Panc1 (cell line): ENCODE measurements at regions not wholly inside any gene's neighbourhood (a gene's known extent, or its start where the extent isn't known, plus 50 kb on each side); places are given as distances from the start of the nearest gene placed in this dataset.
A peak's percentile ranks its signal among the peaks of the same experiment; 100 is the strongest.

Experiments
- ATAC-seq: fragments of 200-7000 bp; cut with Tn5 transposase; 2 replicates; pipeline ENCODE4 v1.9.1; 2020; ENCODE audit warnings: mild to moderate bottlenecking, moderate library complexity
- BruUV-seq: library from RNA; stranded (reverse); fragments of 400-500 nt; replicated peaks from 2 replicates; lab custom pipeline; 2021; lab: Mats Ljungman, UMichigan
- CTCF ChIA-PET: fragments of 300-600 bp; sonication (Branson Sonifier 250); formaldehyde crosslinking; loops from one replicate; lab custom pipeline; 2022; ENCODE audit warnings: antibody characterized with exemption; lab: Charles Lee
- POLR2A ChIA-PET: fragments of 300-600 bp; sonication (Branson Sonifier 250); formaldehyde crosslinking; loops from one replicate; lab custom pipeline; 2022; ENCODE audit warnings: antibody characterized with exemption; lab: Charles Lee
- DNase-seq: peaks from one replicate; pipeline ENCODE4 v3.0.0-alpha.2; 2010; ENCODE audit warnings: low read depth, low spot score
- H3K27ac ChIP-seq: 2 replicates; pipeline ENCODE4 v1.5.1; 2011; ENCODE audit warnings: mild to moderate bottlenecking, low read length, inconsistent platforms
- H3K27me3 ChIP-seq: fragments of 200-500 bp; sonication (Bioruptor generic); 2 replicates; pipeline ENCODE4 v1.6.0; 2014; ENCODE audit warnings: low read length, inconsistent platforms; ENCODE audit not compliant: control insufficient read depth, insufficient read depth
- H3K36me3 ChIP-seq: fragments of 200-500 bp; sonication (Bioruptor generic); 2 replicates; pipeline ENCODE4 v1.5.1; 2014; ENCODE audit warnings: inconsistent platforms, mild to moderate bottlenecking, low read length, moderate library complexity; ENCODE audit not compliant: control insufficient read depth, insufficient read depth
- H3K4me1 ChIP-seq: 2 replicates; pipeline ENCODE4 v1.5.1; 2011; ENCODE audit warnings: inconsistent platforms, mild to moderate bottlenecking, low read length, moderate library complexity; ENCODE audit not compliant: control insufficient read depth, insufficient read depth
- H3K4me3 ChIP-seq, 2 experiments: 2 replicates each; pipeline ENCODE4 v1.5.1; 2011 to 2012; ENCODE audit warnings: low read depth in 2 of 2, low read length in 2 of 2, mild to moderate bottlenecking in 2 of 2, inconsistent platforms in 1 of 2, moderate library complexity in 1 of 2
- H3K9me3 ChIP-seq: fragments of 200-500 bp; sonication (Bioruptor generic); 2 replicates; pipeline ENCODE4 v1.5.1; 2014; ENCODE audit warnings: low read depth, mild to moderate bottlenecking, inconsistent platforms, low read length, moderate library complexity; ENCODE audit not compliant: control insufficient read depth, insufficient read depth
- POLR2AphosphoS5 ChIP-seq: IDR thresholded peaks from 2 replicates; pipeline ENCODE4 v1.6.1; 2012; ENCODE audit warnings: mild to moderate bottlenecking, low read depth, low read length, moderate library complexity
- SIN3A ChIP-seq: IDR thresholded peaks from 2 replicates; pipeline ENCODE4 v1.6.1; 2012; ENCODE audit warnings: low read depth, mild to moderate bottlenecking, low read length, moderate library complexity, borderline replicate concordance; ENCODE audit not compliant: insufficient read depth
- TCF7L2 ChIP-seq: IDR thresholded peaks from 2 replicates; pipeline ENCODE4 v1.6.1; 2011; ENCODE audit warnings: mild to moderate bottlenecking, low read depth, low read length, inconsistent platforms
- in situ Hi-C: cut with HindIII; loops from 2 replicates; pipeline ENCODE4 v1.10.0; 2016; ENCODE audit warnings: low sequenced_read_pairs, low pct_unique_long_range_greater_than_20kb
- intact Hi-C: fragments of 100-400 bp; cut with micrococcal nuclease; formaldehyde crosslinking; loops from one replicate; pipeline ENCODE4 v1.10.0; 2022; ENCODE audit not compliant: unreplicated experiment
- TF ChIP-seq, protein P1 (sequence below), 2 experiments: IDR thresholded peaks; 2 replicates each; pipeline ENCODE4 v1.6.1; 2011 to 2012; ENCODE audit warnings: low read depth in 2 of 2, control low read depth in 1 of 2, low read length in 1 of 2, mild to moderate bottlenecking in 1 of 2, moderate library complexity in 1 of 2; ENCODE audit not compliant: insufficient read depth in 1 of 2
- TF ChIP-seq, protein P2 (sequence below): fragments of 450-650 bp; IDR thresholded peaks from 2 replicates; pipeline ENCODE4 v1.5.1; 2017; ENCODE audit warnings: mild to moderate bottlenecking

DNA sequence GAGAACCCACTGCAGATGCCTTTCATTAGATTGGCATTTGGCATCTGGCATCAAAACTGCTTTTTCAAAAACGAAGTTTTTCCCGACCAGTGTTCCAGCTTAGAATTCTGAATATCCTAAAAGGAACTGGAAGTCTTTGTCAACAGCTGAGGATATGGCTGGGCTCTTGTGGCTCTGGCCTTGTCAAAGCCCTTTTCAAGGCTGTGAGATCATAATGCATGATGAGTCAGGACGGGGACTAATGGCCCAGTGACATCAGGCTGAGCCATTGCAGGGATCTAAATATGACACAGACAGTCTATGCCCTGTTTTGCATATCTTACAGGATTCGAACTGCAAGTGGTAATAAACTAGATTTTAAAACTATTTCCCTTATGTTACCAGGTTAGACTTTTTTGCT lies 306.4 kb downstream of the PTTG2 start:
- Histone ChIP-seq H3K36me3 (no peaks in the 10 kb centered on the region), H3K4me3 (no peak overlapping the region), H3K27ac (no peak overlapping the region), H3K4me1 (no peaks in the 10 kb centered on the region), H3K9me3 (no peaks in the 10 kb centered on the region), H3K27me3 (no peaks in the 10 kb centered on the region)
- BruUV-seq: no TSS peak
- ATAC-seq: no peak
- intact Hi-C loops: no loop called here
- in situ Hi-C loops: no loop called here
- CTCF ChIA-PET: no interaction called here
- peak; percentile 59 for DNase-seq
- TF ChIP-seq SIN3A (no peak), TCF7L2 (no peak), POLR2AphosphoS5 (no peak)
- TF ChIP-seq, protein P1, sequence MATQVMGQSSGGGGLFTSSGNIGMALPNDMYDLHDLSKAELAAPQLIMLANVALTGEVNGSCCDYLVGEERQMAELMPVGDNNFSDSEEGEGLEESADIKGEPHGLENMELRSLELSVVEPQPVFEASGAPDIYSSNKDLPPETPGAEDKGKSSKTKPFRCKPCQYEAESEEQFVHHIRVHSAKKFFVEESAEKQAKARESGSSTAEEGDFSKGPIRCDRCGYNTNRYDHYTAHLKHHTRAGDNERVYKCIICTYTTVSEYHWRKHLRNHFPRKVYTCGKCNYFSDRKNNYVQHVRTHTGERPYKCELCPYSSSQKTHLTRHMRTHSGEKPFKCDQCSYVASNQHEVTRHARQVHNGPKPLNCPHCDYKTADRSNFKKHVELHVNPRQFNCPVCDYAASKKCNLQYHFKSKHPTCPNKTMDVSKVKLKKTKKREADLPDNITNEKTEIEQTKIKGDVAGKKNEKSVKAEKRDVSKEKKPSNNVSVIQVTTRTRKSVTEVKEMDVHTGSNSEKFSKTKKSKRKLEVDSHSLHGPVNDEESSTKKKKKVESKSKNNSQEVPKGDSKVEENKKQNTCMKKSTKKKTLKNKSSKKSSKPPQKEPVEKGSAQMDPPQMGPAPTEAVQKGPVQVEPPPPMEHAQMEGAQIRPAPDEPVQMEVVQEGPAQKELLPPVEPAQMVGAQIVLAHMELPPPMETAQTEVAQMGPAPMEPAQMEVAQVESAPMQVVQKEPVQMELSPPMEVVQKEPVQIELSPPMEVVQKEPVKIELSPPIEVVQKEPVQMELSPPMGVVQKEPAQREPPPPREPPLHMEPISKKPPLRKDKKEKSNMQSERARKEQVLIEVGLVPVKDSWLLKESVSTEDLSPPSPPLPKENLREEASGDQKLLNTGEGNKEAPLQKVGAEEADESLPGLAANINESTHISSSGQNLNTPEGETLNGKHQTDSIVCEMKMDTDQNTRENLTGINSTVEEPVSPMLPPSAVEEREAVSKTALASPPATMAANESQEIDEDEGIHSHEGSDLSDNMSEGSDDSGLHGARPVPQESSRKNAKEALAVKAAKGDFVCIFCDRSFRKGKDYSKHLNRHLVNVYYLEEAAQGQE (IDR thresholded peaks at IDR 0.05; ENCODE audit: insufficient read depth in 1 of 2, low read depth in 2 of 2, low read length in 1 of 2): no peak
- TF ChIP-seq, protein P2, sequence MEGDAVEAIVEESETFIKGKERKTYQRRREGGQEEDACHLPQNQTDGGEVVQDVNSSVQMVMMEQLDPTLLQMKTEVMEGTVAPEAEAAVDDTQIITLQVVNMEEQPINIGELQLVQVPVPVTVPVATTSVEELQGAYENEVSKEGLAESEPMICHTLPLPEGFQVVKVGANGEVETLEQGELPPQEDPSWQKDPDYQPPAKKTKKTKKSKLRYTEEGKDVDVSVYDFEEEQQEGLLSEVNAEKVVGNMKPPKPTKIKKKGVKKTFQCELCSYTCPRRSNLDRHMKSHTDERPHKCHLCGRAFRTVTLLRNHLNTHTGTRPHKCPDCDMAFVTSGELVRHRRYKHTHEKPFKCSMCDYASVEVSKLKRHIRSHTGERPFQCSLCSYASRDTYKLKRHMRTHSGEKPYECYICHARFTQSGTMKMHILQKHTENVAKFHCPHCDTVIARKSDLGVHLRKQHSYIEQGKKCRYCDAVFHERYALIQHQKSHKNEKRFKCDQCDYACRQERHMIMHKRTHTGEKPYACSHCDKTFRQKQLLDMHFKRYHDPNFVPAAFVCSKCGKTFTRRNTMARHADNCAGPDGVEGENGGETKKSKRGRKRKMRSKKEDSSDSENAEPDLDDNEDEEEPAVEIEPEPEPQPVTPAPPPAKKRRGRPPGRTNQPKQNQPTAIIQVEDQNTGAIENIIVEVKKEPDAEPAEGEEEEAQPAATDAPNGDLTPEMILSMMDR: no peak
- POLR2A ChIA-PET: no interaction called here

DNA sequence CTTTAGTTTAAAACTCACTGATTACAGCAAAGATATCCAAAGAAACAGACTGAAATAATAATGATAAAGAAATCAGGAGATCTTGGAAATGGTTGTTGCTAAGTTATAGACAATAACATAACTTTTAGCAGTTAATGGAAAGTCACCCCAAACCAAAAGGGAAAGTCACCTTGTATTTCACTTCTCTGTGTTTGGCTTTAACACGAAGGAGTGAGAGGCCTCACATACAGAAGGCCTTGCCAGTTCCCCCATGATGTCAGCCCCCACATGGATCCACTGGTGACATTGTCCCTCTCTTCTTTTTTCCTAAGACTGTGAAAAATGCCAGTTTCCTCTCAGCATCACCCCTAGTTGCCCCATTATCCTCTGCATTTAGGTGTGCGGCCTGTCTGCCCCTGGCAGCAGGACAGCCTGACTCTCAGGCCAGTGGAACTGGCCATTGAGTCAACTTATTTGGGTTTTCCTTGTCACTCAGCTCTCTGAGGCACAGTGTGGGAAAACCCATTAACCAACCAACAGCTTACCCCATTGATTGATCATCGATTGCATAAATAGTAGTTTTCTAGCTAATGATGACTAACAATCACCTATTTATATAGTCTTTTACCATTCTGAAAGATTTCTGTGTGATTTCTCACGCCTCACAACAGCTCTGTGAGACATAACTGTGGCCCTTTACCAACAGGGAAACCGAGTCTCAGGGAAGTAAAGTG lies 308.1 kb downstream of the PTTG2 start:
- no TSS peak for BruUV-seq
- H3K4me1 ChIP-seq: no peaks in the 10 kb centered on the region
- H3K27ac ChIP-seq: no peak overlapping the region
- H3K9me3 ChIP-seq: no peaks in the 10 kb centered on the region
- H3K4me3 ChIP-seq: no peak overlapping the region
- ChIA-PET POLR2A (no interaction called here), CTCF (no interaction called here)
- no peaks in the 10 kb centered on the region for H3K27me3 ChIP-seq
- intact Hi-C loops: no loop called here
- no peaks in the 10 kb centered on the region for H3K36me3 ChIP-seq
- DNase-seq: no peak
- no peak for ATAC-seq
- no peak for TF ChIP-seq POLR2AphosphoS5
- no peak for TF ChIP-seq TCF7L2
- TF ChIP-seq, protein P2: no peak
- TF ChIP-seq SIN3A: no peak
- TF ChIP-seq, protein P1 (IDR thresholded peaks at IDR 0.05; ENCODE audit: insufficient read depth in 1 of 2, low read depth in 2 of 2, low read length in 1 of 2): no peak
- in situ Hi-C loops: no loop called here
